GM13976 (cell line): ENCODE measurements at regions not wholly inside any gene's neighbourhood (a gene's known extent, or its start where the extent isn't known, plus 50 kb on each side); places are given as distances from the start of the nearest gene placed in this dataset.

Experiments
- DNase-seq: peaks from one replicate; pipeline ENCODE4 v3.0.0; 2012; ENCODE audit warnings: low spot score
- CTCF ChIP-seq: IDR thresholded peaks from 2 replicates; pipeline ENCODE4 v1.5.1; 2012; ENCODE audit warnings: borderline replicate concordance, mild to moderate bottlenecking; ENCODE audit not compliant: insufficient read depth; ENCODE audit errors: extremely low read depth, missing control alignments, control extremely low read depth
- in situ Hi-C: fragments of 300-500 bp; cut with MboI; formaldehyde crosslinking; loops from one replicate; pipeline ENCODE4 v1.12.0; 2022; ENCODE audit warnings: low sequenced_read_pairs, mixed read lengths, inconsistent platforms; ENCODE audit not compliant: unreplicated experiment

DNA sequence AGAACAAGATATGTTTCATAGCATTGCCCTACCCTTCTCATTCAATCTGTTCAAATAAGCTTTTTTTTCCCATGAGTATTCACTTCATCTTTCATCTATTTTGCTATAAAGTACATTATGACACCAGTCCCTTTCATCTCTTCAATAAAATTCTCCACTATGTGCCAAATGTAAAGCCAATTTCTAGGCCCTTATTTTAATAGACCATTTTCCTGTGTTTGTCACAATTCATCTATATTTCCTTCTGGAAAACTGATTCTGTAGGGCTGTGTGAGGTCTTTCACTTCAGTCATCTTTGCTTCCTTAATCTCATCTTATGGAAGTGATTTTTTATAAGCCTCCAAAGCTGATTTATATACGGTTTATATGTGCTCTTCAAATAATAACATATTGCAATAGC is 992.4 kb upstream of the EYS start:
- no peak for DNase-seq
- TF ChIP-seq CTCF, result no peak
- in situ Hi-C loops, result no loop called here

DNA sequence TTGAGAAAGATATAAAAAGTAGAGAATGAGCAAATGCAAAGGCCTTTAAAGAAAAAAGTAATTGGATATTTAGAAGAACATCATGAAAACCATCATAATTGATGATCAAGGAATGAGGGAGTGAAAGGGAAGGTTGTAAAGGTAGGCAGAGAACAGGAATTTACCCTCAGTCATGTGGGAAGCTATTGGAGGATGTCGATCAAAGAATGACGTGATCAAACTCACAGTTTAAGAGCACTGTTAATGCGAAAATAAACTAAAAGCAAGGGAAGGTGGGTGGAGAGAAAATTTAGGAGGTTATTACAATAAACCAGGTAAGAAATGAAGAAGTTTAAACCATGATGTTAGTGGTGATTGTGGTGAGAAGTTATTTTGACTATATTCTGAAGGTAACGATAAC is 982.6 kb upstream of the EYS start:
- no peak for TF ChIP-seq CTCF
- in situ Hi-C loops, result no loop called here
- no peak for DNase-seq

DNA sequence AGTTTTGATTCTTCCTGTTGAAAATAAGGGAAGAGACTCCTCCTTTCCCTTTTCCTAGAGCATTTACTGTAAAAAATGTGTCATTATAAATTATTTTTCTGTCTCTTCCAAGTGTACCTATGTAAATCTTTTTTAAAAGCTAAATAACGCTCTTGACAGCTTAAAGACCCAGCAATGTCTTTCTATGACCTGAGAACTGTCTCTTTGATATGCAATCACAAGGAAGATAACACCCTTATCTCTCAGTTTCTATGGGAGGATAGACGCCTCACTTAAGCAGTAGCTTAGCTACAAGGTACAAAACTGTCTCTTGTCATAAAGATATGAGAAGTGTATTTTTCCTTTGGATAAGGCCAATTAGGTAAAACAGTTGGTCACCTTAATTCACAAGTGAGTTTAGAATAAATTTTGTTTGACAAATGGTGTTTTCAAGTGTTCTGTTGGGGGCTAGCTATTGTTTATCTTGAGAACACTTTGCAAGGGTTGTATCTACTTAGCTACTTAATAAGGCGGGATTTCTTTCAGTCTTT is 980.6 kb upstream of the EYS start:
- TF ChIP-seq CTCF, result no peak
- in situ Hi-C loops, result no loop called here
- no peak for DNase-seq

DNA sequence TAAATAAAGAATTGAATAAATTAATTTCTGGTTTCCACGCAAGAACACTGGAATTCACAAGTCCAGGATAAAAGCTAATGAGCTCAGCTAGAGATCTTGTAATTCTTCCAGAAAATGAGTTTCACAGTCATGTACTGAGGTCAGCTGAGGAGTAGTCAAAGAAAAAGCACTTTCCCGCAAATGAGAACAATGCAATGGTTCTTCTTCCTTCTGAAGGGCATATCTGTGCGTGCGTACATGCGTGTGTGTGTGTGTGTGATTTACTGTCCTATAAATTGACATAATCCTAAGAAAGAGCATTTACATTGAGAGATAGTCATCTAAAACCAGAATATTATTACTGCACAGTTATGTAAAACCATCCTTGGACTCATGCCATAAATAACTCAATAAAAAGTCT is 968.9 kb upstream of the EYS start:
- DNase-seq, result no peak
- in situ Hi-C loops, result no loop called here
- TF ChIP-seq CTCF, result no peak

- no peak for TF ChIP-seq CTCF
- in situ Hi-C loops, result no loop called here
- no peak for DNase-seq
These were observed 957.1 kb upstream of the EYS start for GRCh38 chr6:66664112-66664511.

- DNase-seq, result no peak
- TF ChIP-seq CTCF, result no peak
- in situ Hi-C loops, result no loop called here
These were observed 955.9 kb upstream of the EYS start for GRCh38 chr6:66662721-66663507.
